T-helper 1 cell treated with Interleukin-12 subunit alpha and Interleukin-12 subunit beta and Interleukin-4 antibody, amounts not matched to agents 30 μg/mL and 1 μg/mL, for 36 hours (primary cell): ENCODE measurements at regions not wholly inside any gene's neighbourhood (a gene's known extent, or its start where the extent isn't known, plus 50 kb on each side); places are given as distances from the start of the nearest gene placed in this dataset.

ENCODE experiments used
- H3K27ac Mint-ChIP-seq: one replicate; pipeline ENCODE4 v1.8.0; 2021; ENCODE audit warnings: mild to moderate bottlenecking, mixed read lengths
- H3K27me3 Mint-ChIP-seq: one replicate; pipeline ENCODE4 v1.8.0; 2021; ENCODE audit warnings: low read depth, mixed read lengths
- H3K36me3 Mint-ChIP-seq: one replicate; pipeline ENCODE4 v1.8.0; 2021; ENCODE audit warnings: low read depth, mixed read lengths
- H3K4me1 Mint-ChIP-seq: one replicate; pipeline ENCODE4 v1.8.0; 2021; ENCODE audit warnings: low read depth, mixed read lengths
- H3K4me3 Mint-ChIP-seq: one replicate; pipeline ENCODE4 v1.8.0; 2021; ENCODE audit warnings: mild to moderate bottlenecking, moderate library complexity, mixed read lengths
- H3K9me3 Mint-ChIP-seq: one replicate; pipeline ENCODE4 v1.8.0; 2021; ENCODE audit warnings: mixed read lengths

- H3K27ac Mint-ChIP-seq, result no peak overlapping the region
- no peaks in the 10 kb centered on the region for H3K36me3 Mint-ChIP-seq
- no peak overlapping the region for H3K4me3 Mint-ChIP-seq
- H3K9me3 Mint-ChIP-seq, result peaks cover 6% of the 10 kb centered on the region
- H3K4me1 Mint-ChIP-seq, result no peaks in the 10 kb centered on the region
- no peaks in the 10 kb centered on the region for H3K27me3 Mint-ChIP-seq
Measured at GRCh38 chr6:74879976-74880375, 325.9 kb downstream of the COL12A1 start.

- Mint-ChIP-seq H3K9me3 (peaks cover 6% of the 10 kb centered on the region), H3K36me3 (no peaks in the 10 kb centered on the region), H3K4me3 (no peak overlapping the region), H3K27me3 (no peaks in the 10 kb centered on the region), H3K4me1 (no peaks in the 10 kb centered on the region), H3K27ac (no peak overlapping the region)
Measured at GRCh38 chr6:74879234-74879633, 326.6 kb downstream of the COL12A1 start.

GRCh38 chr6:74875193-74875592 lies 330.7 kb downstream of the COL12A1 start:
- no peak overlapping the region for H3K4me3 Mint-ChIP-seq
- H3K36me3 Mint-ChIP-seq, result no peaks in the 10 kb centered on the region
- H3K27ac Mint-ChIP-seq, result no peak overlapping the region
- H3K27me3 Mint-ChIP-seq, result no peaks in the 10 kb centered on the region
- peaks cover 3% of the 10 kb centered on the region for H3K9me3 Mint-ChIP-seq
- H3K4me1 Mint-ChIP-seq, result no peaks in the 10 kb centered on the region

- Mint-ChIP-seq H3K36me3 (no peaks in the 10 kb centered on the region), H3K4me1 (no peaks in the 10 kb centered on the region), H3K4me3 (no peak overlapping the region), H3K9me3 (no peaks in the 10 kb centered on the region), H3K27me3 (no peaks in the 10 kb centered on the region), H3K27ac (no peak overlapping the region)
Measured at GRCh38 chr6:74872754-74873476, 332.9 kb downstream of the COL12A1 start.

- peaks cover 4% of the 10 kb centered on the region for H3K9me3 Mint-ChIP-seq
- H3K27ac Mint-ChIP-seq, result no peak overlapping the region
- H3K36me3 Mint-ChIP-seq, result no peaks in the 10 kb centered on the region
- H3K4me1 Mint-ChIP-seq, result no peaks in the 10 kb centered on the region
- H3K4me3 Mint-ChIP-seq, result no peak overlapping the region
- no peaks in the 10 kb centered on the region for H3K27me3 Mint-ChIP-seq
Measured at GRCh38 chr6:74871757-74872156, 334.1 kb downstream of the COL12A1 start.

GRCh38 chr6:74870403-74870802 lies 335.4 kb downstream of the COL12A1 start:
- H3K4me1 Mint-ChIP-seq, result no peaks in the 10 kb centered on the region
- H3K36me3 Mint-ChIP-seq, result no peaks in the 10 kb centered on the region
- no peak overlapping the region for H3K4me3 Mint-ChIP-seq
- peaks cover 4% of the 10 kb centered on the region for H3K9me3 Mint-ChIP-seq
- no peaks in the 10 kb centered on the region for H3K27me3 Mint-ChIP-seq
- no peak overlapping the region for H3K27ac Mint-ChIP-seq

- no peak overlapping the region for H3K4me3 Mint-ChIP-seq
- H3K36me3 Mint-ChIP-seq, result no peaks in the 10 kb centered on the region
- no peak overlapping the region for H3K27ac Mint-ChIP-seq
- H3K27me3 Mint-ChIP-seq, result no peaks in the 10 kb centered on the region
- H3K9me3 Mint-ChIP-seq, result peaks cover 4% of the 10 kb centered on the region
- H3K4me1 Mint-ChIP-seq, result no peaks in the 10 kb centered on the region
Measured at GRCh38 chr6:74867291-74867690, 338.6 kb downstream of the COL12A1 start.

- Mint-ChIP-seq H3K27ac (no peak overlapping the region), H3K4me3 (no peak overlapping the region), H3K9me3 (peaks cover 4% of the 10 kb centered on the region), H3K27me3 (no peaks in the 10 kb centered on the region), H3K36me3 (no peaks in the 10 kb centered on the region), H3K4me1 (no peaks in the 10 kb centered on the region)
Measured at GRCh38 chr6:74863968-74864367, 341.9 kb downstream of the COL12A1 start.

- Mint-ChIP-seq H3K4me1 (no peaks in the 10 kb centered on the region), H3K4me3 (no peak overlapping the region), H3K27ac (no peak overlapping the region), H3K27me3 (no peaks in the 10 kb centered on the region), H3K36me3 (no peaks in the 10 kb centered on the region), H3K9me3 (no peaks in the 10 kb centered on the region)
Measured at GRCh38 chr6:74860456-74860855, 345.4 kb downstream of the COL12A1 start.

- H3K27me3 Mint-ChIP-seq, result no peaks in the 10 kb centered on the region
- H3K27ac Mint-ChIP-seq, result no peak overlapping the region
- H3K36me3 Mint-ChIP-seq, result no peaks in the 10 kb centered on the region
- no peak overlapping the region for H3K4me3 Mint-ChIP-seq
- no peaks in the 10 kb centered on the region for H3K9me3 Mint-ChIP-seq
- no peaks in the 10 kb centered on the region for H3K4me1 Mint-ChIP-seq
Measured at GRCh38 chr6:74857157-74857556, 348.7 kb downstream of the COL12A1 start.

- Mint-ChIP-seq H3K36me3 (no peaks in the 10 kb centered on the region), H3K4me3 (no peak overlapping the region), H3K27me3 (no peaks in the 10 kb centered on the region), H3K27ac (no peak overlapping the region), H3K4me1 (no peaks in the 10 kb centered on the region), H3K9me3 (peaks cover 5% of the 10 kb centered on the region)
Measured at GRCh38 chr6:74853991-74854390, 351.9 kb downstream of the COL12A1 start.

GRCh38 chr6:74851596-74851995 lies 354.3 kb downstream of the COL12A1 start:
- Mint-ChIP-seq H3K4me3 (no peak overlapping the region), H3K4me1 (no peaks in the 10 kb centered on the region), H3K27ac (no peak overlapping the region), H3K27me3 (no peaks in the 10 kb centered on the region), H3K36me3 (no peaks in the 10 kb centered on the region), H3K9me3 (peaks cover 5% of the 10 kb centered on the region)

GRCh38 chr6:74840953-74841352 lies 364.9 kb downstream of the COL12A1 start:
- Mint-ChIP-seq H3K36me3 (no peaks in the 10 kb centered on the region), H3K4me1 (no peaks in the 10 kb centered on the region), H3K27me3 (no peaks in the 10 kb centered on the region), H3K27ac (no peak overlapping the region), H3K9me3 (no peaks in the 10 kb centered on the region), H3K4me3 (no peak overlapping the region)

- H3K27ac Mint-ChIP-seq, result no peak overlapping the region
- H3K36me3 Mint-ChIP-seq, result no peaks in the 10 kb centered on the region
- peaks cover 7% of the 10 kb centered on the region for H3K9me3 Mint-ChIP-seq
- H3K4me1 Mint-ChIP-seq, result no peaks in the 10 kb centered on the region
- H3K4me3 Mint-ChIP-seq, result no peak overlapping the region
- H3K27me3 Mint-ChIP-seq, result no peaks in the 10 kb centered on the region
Measured at GRCh38 chr6:74834967-74835366, 370.9 kb downstream of the COL12A1 start.

- peaks cover 10% of the 10 kb centered on the region for H3K9me3 Mint-ChIP-seq
- no peaks in the 10 kb centered on the region for H3K4me1 Mint-ChIP-seq
- no peak overlapping the region for H3K27ac Mint-ChIP-seq
- no peaks in the 10 kb centered on the region for H3K27me3 Mint-ChIP-seq
- H3K36me3 Mint-ChIP-seq, result no peaks in the 10 kb centered on the region
- H3K4me3 Mint-ChIP-seq, result no peak overlapping the region
Measured at GRCh38 chr6:74826263-74826662, 379.6 kb downstream of the COL12A1 start.

- Mint-ChIP-seq H3K27me3 (no peaks in the 10 kb centered on the region), H3K36me3 (no peaks in the 10 kb centered on the region), H3K27ac (no peak overlapping the region), H3K4me1 (no peaks in the 10 kb centered on the region), H3K9me3 (peaks cover 12% of the 10 kb centered on the region), H3K4me3 (no peak overlapping the region)
Measured at GRCh38 chr6:74814440-74814839, 391.4 kb downstream of the COL12A1 start.
